Testis (tissue), 2 donors: ENCODE measurements at regions not wholly inside any gene's neighbourhood (a gene's known extent, or its start where the extent isn't known, plus 50 kb on each side); places are given as distances from the start of the nearest gene placed in this dataset.

Experiments used
- DNase-seq: peaks from one replicate; pipeline ENCODE4 v3.0.0-alpha.2; 2019
- H3K27ac ChIP-seq, 2 donors: fragments of 200-600 bp; sonication (generic); one replicate each; pipeline ENCODE4 v1.5.1; 2019
- H3K27me3 ChIP-seq: fragments of 200-600 bp; sonication (generic); one replicate; pipeline ENCODE4 v1.5.1; 2019
- H3K36me3 ChIP-seq: fragments of 200-600 bp; sonication (generic); one replicate; pipeline ENCODE4 v1.5.1; 2017; ENCODE audit warnings: low read depth; ENCODE audit errors: missing control alignments
- H3K4me1 ChIP-seq: fragments of 200-600 bp; sonication (generic); one replicate; pipeline ENCODE4 v1.5.1; 2019
- H3K4me3 ChIP-seq, 2 donors: fragments of 200-600 bp; sonication (generic); one replicate each; pipeline ENCODE4 v1.5.1; 2017 to 2019
- H3K9me3 ChIP-seq: fragments of 200-600 bp; sonication (generic); one replicate; pipeline ENCODE4 v1.5.1; 2017
- POLR2A ChIP-seq: fragments of 450-650 bp; IDR thresholded peaks from one replicate; pipeline ENCODE4 v1.6.1; 2017; ENCODE audit warnings: antibody characterized with exemption, mild to moderate bottlenecking, moderate library complexity
- WGBS, 2 donors: methylation state at CpG; one replicate each; pipeline ENCODE4 v1.1.5; 2018; 5-methylcytosine and 5-hydroxymethylcytosine counted together
- intact Hi-C: fragments of 100-400 bp; cut with DNase I; formaldehyde crosslinking; loops from one replicate; pipeline ENCODE4 v1.15.1; 2023; ENCODE audit warnings: low total_unique reads
- TF ChIP-seq, protein P1 (sequence below), 3 experiments: fragments of 450-650 bp in 2 of 3; fragments of 200-600 bp in 1 of 3; sonication (generic) in 1 of 3; IDR thresholded peaks; one replicate each; pipeline ENCODE4 v1.5.1; 2016 to 2019; ENCODE audit warnings: antibody characterized with exemption in 3 of 3, mild to moderate bottlenecking in 2 of 3, moderate library complexity in 1 of 3

DNA sequence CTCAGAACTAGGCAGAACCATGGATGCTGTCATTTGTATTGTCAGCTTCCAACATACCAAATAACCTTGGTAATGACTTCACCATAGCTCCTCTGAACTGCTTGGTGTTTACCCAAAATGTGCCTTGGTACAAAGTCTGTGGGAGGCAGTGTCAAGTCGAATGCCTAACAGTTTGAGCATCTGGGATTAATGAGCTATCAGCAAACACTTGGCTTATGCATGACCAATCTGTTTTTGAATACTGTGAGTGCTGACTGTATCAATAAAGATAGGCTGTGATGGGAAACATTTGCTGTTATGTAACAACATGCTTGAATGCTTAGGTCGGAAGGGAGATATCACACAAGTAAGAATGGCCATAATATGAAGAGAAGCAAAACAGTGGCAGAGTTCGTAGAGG is 455.4 kb downstream of the CMPK2 start:
- Histone ChIP-seq H3K27me3 (no peaks in the 10 kb centered on the region), H3K27ac (no peak overlapping the region), H3K9me3 (no peaks in the 10 kb centered on the region), H3K36me3 (no peaks in the 10 kb centered on the region), H3K4me3 (no peak overlapping the region), H3K4me1 (no peaks in the 10 kb centered on the region)
- TF ChIP-seq, protein P1, sequence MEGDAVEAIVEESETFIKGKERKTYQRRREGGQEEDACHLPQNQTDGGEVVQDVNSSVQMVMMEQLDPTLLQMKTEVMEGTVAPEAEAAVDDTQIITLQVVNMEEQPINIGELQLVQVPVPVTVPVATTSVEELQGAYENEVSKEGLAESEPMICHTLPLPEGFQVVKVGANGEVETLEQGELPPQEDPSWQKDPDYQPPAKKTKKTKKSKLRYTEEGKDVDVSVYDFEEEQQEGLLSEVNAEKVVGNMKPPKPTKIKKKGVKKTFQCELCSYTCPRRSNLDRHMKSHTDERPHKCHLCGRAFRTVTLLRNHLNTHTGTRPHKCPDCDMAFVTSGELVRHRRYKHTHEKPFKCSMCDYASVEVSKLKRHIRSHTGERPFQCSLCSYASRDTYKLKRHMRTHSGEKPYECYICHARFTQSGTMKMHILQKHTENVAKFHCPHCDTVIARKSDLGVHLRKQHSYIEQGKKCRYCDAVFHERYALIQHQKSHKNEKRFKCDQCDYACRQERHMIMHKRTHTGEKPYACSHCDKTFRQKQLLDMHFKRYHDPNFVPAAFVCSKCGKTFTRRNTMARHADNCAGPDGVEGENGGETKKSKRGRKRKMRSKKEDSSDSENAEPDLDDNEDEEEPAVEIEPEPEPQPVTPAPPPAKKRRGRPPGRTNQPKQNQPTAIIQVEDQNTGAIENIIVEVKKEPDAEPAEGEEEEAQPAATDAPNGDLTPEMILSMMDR (IDR thresholded peaks at IDR 0.05) = no peak
- no peak for TF ChIP-seq POLR2A
- DNase-seq = no peak
- intact Hi-C loops = no loop called here
- 59 to 67% methylated on average over 3 of the region's 3 CpGs for WGBS, 2 donors

DNA sequence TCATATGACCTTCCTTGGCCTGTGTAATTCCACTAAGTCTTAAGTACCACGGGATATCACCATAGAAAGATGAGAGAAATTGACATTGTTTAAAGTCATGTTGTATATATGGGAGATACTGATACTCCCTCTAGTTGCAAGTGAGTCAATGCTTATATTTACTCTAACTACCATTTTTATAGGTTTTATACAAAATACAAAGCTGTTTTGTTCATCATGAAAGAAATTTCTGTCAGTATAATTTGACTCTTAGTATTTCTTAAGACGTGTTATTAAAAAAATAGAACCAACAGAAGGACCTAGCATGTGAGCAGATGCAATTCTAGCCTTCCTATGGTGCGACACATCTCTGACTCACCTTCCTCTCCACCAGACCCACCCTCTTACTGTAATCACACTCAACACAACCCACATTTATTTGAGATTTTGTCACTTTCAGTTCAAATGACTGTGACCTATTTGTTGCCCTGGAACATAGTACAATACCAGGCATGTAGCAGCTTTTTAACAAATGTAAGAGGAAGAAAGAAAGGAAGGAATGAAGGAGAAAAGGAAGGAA is 453.1 kb downstream of the CMPK2 start:
- no peak for DNase-seq
- H3K4me1 ChIP-seq = no peaks in the 10 kb centered on the region
- 75 to 76% methylated on average over 3 of the region's 3 CpGs for WGBS, 2 donors
- no peaks in the 10 kb centered on the region for H3K9me3 ChIP-seq
- no peaks in the 10 kb centered on the region for H3K36me3 ChIP-seq
- no peak overlapping the region for H3K27ac ChIP-seq
- TF ChIP-seq, protein P1 (IDR thresholded peaks at IDR 0.05) = no peak
- TF ChIP-seq POLR2A = no peak
- no peak overlapping the region for H3K4me3 ChIP-seq
- intact Hi-C loops = no loop called here
- no peaks in the 10 kb centered on the region for H3K27me3 ChIP-seq

GRCh38 chr2:6417050-6417449 is 448.7 kb downstream of the CMPK2 start:
- H3K36me3 ChIP-seq = no peaks in the 10 kb centered on the region
- no peak for DNase-seq
- H3K4me1 ChIP-seq = no peaks in the 10 kb centered on the region
- no peak overlapping the region for H3K4me3 ChIP-seq
- no peaks in the 10 kb centered on the region for H3K27me3 ChIP-seq
- intact Hi-C loops = no loop called here
- TF ChIP-seq, protein P1 (IDR thresholded peaks at IDR 0.05) = no peak
- no peak for TF ChIP-seq POLR2A
- H3K27ac ChIP-seq = no peak overlapping the region
- WGBS, 2 donors = 72 to 82% methylated on average over 6 of the region's 6 CpGs
- no peaks in the 10 kb centered on the region for H3K9me3 ChIP-seq

DNA sequence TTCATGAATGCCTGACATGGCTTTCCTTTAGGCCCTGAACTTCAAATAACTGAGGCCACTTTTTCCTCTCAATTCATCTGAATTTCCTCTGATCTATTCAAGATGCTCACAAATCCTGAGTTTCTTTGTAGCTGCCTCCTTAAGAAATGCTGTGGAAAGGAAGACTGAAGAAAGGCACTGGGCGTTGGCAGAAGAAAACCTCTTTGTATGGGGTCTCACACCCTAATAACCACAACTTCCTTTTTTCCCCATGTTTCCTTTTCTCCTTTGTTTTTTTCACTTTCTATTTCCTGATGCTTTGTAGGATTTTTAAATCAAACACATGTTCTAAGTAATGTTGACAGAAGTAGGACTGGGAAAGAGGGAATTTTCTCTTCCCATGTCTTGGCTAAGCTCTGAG is 447.4 kb downstream of the CMPK2 start:
- Histone ChIP-seq H3K9me3 (no peaks in the 10 kb centered on the region), H3K27ac (no peak overlapping the region), H3K4me3 (no peak overlapping the region), H3K36me3 (no peaks in the 10 kb centered on the region), H3K4me1 (no peaks in the 10 kb centered on the region), H3K27me3 (no peaks in the 10 kb centered on the region)
- intact Hi-C loops = no loop called here
- TF ChIP-seq, protein P1 (IDR thresholded peaks at IDR 0.05) = no peak
- TF ChIP-seq POLR2A = no peak
- no peak for DNase-seq
- WGBS, 2 donors = 57 to 64% methylated on average over 1 of the region's 1 CpG

DNA sequence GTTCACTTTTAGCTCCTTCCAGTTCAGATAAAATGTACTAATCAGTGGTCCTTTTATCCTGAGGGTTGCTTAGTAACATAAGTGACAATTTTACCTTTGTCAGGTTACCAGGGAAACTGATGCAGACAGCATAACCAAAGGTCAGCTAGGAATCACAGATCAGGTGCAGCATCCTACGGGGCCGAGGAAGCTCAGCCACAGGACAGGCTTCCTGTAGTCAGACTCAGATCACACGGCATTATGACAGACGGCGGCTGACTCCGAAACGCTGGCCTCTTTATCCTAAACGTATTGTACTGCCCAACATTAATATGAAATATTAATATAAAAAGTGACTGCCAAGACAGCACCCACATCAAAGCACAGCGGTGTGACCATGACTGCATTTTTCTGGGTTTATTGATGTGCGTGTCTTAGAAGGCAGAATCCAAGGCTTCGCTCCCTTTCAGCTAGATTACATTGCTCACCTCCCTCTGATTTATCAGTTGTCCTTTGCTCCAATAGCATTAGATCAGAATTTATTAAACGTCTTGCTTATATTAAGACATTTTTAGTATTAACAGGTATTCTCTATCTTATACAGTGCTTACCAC is 444.5 kb downstream of the CMPK2 start:
- no peak for DNase-seq
- H3K4me3 ChIP-seq = no peak overlapping the region
- H3K9me3 ChIP-seq = no peaks in the 10 kb centered on the region
- no peak overlapping the region for H3K27ac ChIP-seq
- intact Hi-C loops = no loop called here
- no peaks in the 10 kb centered on the region for H3K4me1 ChIP-seq
- H3K27me3 ChIP-seq = no peaks in the 10 kb centered on the region
- H3K36me3 ChIP-seq = no peaks in the 10 kb centered on the region
- 48 to 58% methylated on average over 10 to 12 of the region's 12 CpGs for WGBS, 2 donors
- no peak for TF ChIP-seq POLR2A
- TF ChIP-seq, protein P1 (IDR thresholded peaks at IDR 0.05) = no peak
